Daoy (cell line): ENCODE measurements at regions not wholly inside any gene's neighbourhood (a gene's known extent, or its start where the extent isn't known, plus 50 kb on each side); places are given as distances from the start of the nearest gene placed in this dataset.

Experiments
- DNase-seq: peaks from one replicate; pipeline ENCODE4 v3.0.0-alpha.2; 2015; ENCODE audit warnings: low read depth

DNA sequence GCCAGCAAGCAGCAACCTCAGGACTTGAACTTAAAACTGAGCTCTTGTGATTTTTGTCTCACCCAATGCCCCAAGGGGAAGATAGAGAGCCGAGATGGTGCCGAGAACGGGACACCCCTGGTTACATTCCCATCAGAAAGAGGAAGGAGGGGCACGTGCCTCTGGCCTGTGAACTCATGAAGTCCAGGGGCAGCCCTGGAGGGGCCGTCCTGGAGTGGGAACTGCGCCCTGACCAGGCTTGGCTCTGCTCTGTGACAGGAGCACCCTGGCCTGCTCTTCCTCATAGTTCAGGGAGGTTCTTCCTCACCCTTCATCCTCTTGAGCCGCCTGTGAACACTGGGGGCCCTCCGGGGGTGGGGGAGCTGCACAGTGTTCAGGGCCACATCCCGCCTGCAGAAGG lies 130.3 kb upstream of the FOXF1 start:
- DNase-seq, result no peak

GRCh38 chr16:86381491-86381890 lies 128.8 kb upstream of the FOXF1 start:
- no peak for DNase-seq

GRCh38 chr16:86382067-86382773 lies 128.1 kb upstream of the FOXF1 start:
- DNase-seq, result no peak

- DNase-seq, result no peak
These were observed 127.4 kb upstream of the FOXF1 start for GRCh38 chr16:86382774-86383407.

DNA sequence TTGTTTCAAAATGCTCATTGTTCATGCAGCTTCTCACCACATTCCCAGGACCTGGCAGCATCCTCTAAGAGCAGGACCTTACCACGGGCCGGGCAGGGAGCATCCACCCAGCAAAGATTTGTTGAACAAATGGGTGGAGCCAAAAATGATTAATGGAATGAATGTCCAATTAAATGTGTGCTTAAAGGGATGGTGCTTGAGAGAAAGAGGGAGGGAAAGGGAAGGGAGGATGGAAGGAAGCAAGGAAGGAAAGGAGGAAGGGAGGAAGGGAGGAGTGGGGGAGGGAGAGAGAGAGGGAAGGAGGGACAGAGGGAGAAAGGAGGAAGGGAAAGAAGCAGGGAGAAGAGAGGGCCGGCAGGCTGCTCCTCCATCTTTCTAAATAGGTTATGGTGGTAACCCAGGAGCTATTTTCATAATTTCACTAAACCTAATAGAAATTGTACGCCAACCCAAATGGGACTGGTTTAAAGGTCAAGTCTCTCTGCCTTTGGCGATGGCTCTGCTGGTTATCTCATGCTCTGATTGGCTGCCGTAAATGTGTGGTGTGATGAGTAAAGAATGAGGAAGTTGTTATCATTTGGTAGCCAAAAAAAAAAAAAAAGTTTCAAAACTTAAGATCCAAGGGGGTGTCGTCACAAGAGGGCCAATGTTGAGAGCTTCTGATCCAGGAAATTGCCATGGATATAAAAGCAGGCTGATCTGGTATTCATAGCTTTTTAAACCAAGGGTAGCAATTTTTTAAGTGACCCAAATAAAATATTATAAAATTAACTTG lies 126.7 kb upstream of the FOXF1 start:
- peak; percentile 87 for DNase-seq

DNA sequence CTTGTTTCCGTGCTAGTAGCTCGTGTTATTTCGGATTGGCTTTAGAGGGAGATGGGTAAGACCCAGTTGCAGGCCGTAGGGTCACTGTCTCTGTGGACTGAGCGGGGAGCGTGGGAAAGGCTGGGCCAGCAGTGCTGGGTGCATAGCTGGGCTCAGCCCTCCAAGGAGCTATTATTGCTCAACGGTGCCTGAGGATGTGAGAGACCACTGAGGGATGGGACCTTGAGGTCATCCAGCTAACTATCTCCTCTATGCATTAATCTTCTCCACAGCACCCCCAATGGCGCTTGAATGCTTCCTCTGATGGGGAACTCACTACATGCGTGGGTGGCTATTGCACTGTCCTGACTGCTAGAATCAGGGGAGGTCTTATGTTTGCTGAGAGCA lies 126.1 kb upstream of the FOXF1 start:
- no peak for DNase-seq

GRCh38 chr16:86384980-86385379 lies 125.3 kb upstream of the FOXF1 start:
- DNase-seq, result no peak

DNA sequence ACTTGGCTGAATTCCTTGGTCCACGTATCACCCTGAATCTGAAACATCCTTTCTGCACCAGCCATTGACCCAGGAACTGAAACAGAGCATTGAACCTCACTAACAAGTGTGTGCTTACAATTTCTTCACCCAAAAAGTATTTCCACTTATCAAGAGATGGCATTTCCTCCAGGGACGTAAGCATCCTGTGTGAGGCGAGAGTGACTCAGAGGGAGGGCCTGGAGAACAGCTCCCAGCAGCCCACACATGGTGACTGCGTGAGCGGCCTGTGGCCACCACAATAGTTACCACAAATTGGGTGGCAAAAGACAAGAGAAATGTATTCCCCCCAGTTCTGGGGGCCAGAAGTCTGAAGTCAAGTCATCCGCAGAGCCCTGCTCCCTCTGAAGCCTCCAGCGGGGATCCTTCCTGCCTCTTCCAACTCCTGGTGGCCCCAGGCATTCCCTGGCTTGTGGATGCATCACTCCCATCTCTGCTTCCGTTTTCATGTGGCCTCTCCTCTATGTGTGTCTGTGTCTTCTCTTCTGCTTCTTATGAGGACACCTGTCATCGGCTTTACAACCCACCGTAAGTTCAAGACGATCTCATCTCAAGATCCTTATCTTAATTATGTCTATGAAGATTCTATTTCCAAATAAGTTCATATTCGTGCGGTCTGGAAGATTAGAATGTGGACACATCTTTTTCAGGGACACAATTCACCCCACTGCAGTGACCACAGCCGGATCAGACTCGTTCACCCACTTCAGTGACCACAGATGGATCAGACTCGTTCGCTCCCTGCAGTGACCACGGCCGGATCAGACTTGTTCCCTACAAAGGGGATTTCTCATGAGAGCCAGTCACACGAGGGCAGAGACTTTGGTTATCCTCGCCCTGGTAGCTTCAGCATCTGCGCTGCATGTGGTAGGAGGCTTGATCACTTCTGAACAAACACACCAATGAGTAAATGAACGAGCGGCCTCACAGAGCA lies 122.6 kb upstream of the FOXF1 start:
- peak; percentile 96 for DNase-seq

- DNase-seq, result no peak
These were observed 121.4 kb upstream of the FOXF1 start for GRCh38 chr16:86388976-86389375.

DNA sequence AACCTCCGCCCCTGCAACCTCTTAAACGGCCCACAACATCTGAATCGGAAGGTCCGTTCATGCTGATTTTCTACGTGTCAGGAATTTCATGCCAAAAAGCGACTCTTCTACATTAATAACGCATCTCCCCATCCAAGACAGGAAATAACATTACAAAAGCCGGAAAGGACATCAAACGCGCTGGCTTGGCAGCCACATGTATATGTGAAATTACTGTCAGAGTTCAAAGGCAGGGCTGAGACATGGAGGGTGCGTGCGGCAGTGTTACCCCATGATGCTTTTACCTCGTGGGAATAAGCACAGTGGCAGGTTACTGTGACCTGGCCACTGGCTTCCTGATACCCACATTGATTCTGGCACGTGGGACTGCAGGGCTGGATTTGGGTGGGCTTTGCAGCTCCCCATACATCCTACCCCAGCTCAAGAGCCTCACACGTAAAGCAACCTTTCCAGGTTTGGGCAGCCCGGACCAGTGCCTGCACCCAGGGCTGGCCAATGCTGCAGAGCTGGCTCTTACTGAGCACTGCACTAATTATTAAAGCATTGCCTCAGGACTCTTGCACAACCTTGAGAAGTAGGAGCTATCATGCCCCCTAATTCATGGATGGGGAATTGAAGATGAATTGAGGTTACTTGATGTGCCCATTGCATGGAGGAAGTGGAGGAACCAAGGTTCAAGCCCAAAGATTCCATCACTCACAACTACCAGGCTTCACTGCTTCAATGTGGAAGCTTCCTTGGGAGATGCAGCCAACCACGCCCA lies 120.6 kb upstream of the FOXF1 start:
- DNase-seq, result no peak

GRCh38 chr16:86390335-86390734 lies 120.0 kb upstream of the FOXF1 start:
- DNase-seq, result no peak

GRCh38 chr16:86391486-86391885 lies 118.8 kb upstream of the FOXF1 start:
- peak; percentile 43 for DNase-seq

GRCh38 chr16:86391984-86392383 lies 118.3 kb upstream of the FOXF1 start:
- DNase-seq, result peak; percentile 44

GRCh38 chr16:86392436-86393152 lies 117.7 kb upstream of the FOXF1 start:
- DNase-seq, result no peak

- DNase-seq, result no peak
These were observed 116.3 kb upstream of the FOXF1 start for GRCh38 chr16:86393907-86394626.

DNA sequence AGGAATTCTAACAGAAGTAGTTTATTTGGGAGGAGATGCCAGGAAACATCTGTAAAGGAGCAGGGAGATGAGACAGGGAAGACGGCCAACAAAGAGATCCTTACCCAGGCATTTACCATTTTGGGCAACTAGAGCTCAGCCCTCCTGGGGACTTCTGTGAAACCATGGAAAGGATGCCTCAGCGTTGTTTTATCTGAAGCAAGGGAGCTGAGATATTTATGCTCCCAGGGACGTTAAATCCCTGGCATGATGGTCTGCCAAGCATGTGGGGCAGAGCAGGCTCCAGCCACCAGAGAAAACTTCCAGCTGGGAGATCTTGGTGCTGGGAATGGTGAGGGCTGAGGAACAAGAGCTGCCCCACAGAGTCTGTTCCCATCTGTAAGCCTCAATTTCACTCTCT lies 114.8 kb upstream of the FOXF1 start:
- no peak for DNase-seq

- DNase-seq, result peak; percentile 71
These were observed 113.9 kb upstream of the FOXF1 start for GRCh38 chr16:86396422-86396821.

DNA sequence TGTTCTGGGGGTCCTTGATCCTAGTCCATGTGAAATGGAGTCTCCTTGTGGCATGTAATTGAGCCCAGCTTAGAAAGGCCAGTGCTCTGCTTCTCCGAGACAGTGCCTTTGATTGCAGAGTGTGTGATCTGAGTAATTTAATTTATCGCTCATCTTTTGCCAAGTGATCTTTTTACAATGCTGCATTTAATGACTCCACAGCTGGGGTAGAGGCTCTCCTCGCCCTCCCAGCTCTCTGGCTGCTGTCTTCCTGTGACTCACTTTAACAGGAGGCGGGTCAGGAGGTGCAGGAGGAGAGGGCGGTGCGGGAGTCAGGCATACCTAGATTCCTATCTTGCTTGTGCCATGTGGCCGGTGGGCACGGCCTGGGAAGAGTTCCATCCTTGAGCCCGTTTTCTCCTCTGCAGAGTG lies 113.4 kb upstream of the FOXF1 start:
- peak; percentile 92 for DNase-seq

- no peak for DNase-seq
These were observed 112.1 kb upstream of the FOXF1 start for GRCh38 chr16:86398201-86398600.

DNA sequence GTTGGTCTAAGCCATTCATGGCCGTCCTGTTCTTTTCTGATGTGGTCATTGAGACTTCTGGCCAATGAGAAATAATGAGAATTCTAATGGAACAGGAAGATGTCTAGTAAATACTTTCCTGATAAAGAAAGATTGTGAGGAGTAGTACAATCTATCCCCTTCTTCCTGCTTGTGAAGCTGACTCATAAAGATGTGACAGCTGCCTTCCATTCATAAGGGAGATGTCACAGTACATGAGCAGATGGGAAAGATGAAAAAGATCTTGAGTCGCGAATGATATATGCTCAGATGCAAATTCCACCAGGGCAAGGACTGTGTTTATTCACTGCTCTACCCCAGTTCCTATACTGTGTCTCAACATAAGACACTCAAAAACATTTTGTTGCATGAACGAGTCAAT lies 111.7 kb upstream of the FOXF1 start:
- no peak for DNase-seq
